MCF 10A (cell line): ENCODE measurements at regions not wholly inside any gene's neighbourhood (a gene's known extent, or its start where the extent isn't known, plus 50 kb on each side); places are given as distances from the start of the nearest gene placed in this dataset.

ENCODE experiments used
- BruUV-seq: library from RNA; stranded (reverse); fragments of 400-500 nt; replicated peaks from 2 replicates; lab custom pipeline; 2021; lab: Mats Ljungman, UMichigan
- CTCF ChIA-PET: fragments of 300-600 bp; sonication (Branson Sonifier 250); formaldehyde crosslinking; extraction: SDS; loops from one replicate; lab custom pipeline; 2021; ENCODE audit warnings: antibody characterized with exemption, inconsistent platforms; lab: Yijun Ruan, JAX
- POLR2A ChIA-PET: fragments of 300-600, 350-650 bp; sonication (Branson Sonifier 250); formaldehyde crosslinking; extraction: SDS; loops from one replicate; lab custom pipeline; 2020; ENCODE audit warnings: antibody characterized with exemption, inconsistent platforms; lab: Yijun Ruan, JAX
- DNase-seq: peaks from one replicate; pipeline ENCODE4 v3.0.0-alpha.2; 2018; ENCODE audit not compliant: unreplicated experiment
- H3K27ac Mint-ChIP-seq: one replicate; pipeline ENCODE4 v1.8.0; 2022; ENCODE audit warnings: mild to moderate bottlenecking, low read depth, mixed read lengths; ENCODE audit not compliant: unreplicated experiment
- H3K27me3 Mint-ChIP-seq: one replicate; pipeline ENCODE4 v1.8.0; 2022; ENCODE audit warnings: mixed read lengths; ENCODE audit not compliant: insufficient read depth, unreplicated experiment
- H3K36me3 Mint-ChIP-seq: one replicate; pipeline ENCODE4 v1.8.0; 2022; ENCODE audit warnings: mild to moderate bottlenecking, moderate library complexity, mixed read lengths; ENCODE audit not compliant: insufficient read depth, unreplicated experiment
- H3K4me1 Mint-ChIP-seq: one replicate; pipeline ENCODE4 v1.8.0; 2022; ENCODE audit warnings: mixed read lengths; ENCODE audit not compliant: insufficient read depth, unreplicated experiment
- H3K4me3 Mint-ChIP-seq: one replicate; pipeline ENCODE4 v1.8.0; 2022; ENCODE audit warnings: mild to moderate bottlenecking, moderate library complexity, mixed read lengths; ENCODE audit not compliant: unreplicated experiment
- H3K9me3 Mint-ChIP-seq: one replicate; pipeline ENCODE4 v1.8.0; 2022; ENCODE audit warnings: mixed read lengths; ENCODE audit not compliant: unreplicated experiment
- intact Hi-C: fragments of 100-400 bp; cut with micrococcal nuclease; formaldehyde crosslinking; loops from 2 replicates; pipeline ENCODE4 v1.14.1; 2022
- TF ChIP-seq, protein P1 (sequence below): fragments of 200-600 bp; IDR thresholded peaks from one replicate; pipeline ENCODE4 v1.8.0; 2022; ENCODE audit warnings: antibody characterized with exemption, mild to moderate bottlenecking; ENCODE audit not compliant: unreplicated experiment

DNA sequence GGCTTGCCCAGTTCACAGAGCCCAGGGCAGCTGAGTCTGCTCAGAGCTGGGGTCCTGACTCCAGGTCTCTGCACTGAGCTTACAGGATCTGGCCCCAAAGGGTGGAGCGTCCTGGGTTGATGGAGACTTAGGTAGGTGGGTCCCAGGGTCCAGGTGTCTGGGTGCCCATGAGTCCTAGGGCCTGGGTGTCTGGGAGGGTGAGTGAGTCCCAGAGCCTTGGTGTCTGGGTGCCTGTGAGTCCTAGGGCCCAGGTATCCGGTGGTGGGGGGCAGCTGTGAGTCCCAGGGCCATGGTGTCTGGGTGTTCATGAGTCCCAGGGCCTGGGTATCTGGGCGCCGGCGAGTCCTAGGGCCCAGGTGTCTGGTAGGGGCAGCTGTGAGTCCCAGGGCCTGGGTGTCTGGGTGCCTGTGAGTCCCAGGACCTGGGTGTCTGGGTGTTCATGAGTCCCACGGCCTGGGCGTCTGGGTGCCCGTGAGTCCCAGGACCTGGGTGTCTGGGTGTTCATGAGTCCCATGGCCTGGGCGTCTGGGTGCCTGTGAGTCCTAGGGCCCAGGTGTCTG, 1505.6 kb downstream of the BRD1 start:
- no peak for DNase-seq
- CTCF ChIA-PET: no interaction called here
- BruUV-seq: no TSS peak
- intact Hi-C loops: no loop called here
- no peaks in the 10 kb centered on the region for H3K36me3 Mint-ChIP-seq
- H3K27ac Mint-ChIP-seq: no peak overlapping the region
- no peaks in the 10 kb centered on the region for H3K4me1 Mint-ChIP-seq
- H3K4me3 Mint-ChIP-seq: no peak overlapping the region
- H3K27me3 Mint-ChIP-seq: no peaks in the 10 kb centered on the region
- TF ChIP-seq, protein P1, sequence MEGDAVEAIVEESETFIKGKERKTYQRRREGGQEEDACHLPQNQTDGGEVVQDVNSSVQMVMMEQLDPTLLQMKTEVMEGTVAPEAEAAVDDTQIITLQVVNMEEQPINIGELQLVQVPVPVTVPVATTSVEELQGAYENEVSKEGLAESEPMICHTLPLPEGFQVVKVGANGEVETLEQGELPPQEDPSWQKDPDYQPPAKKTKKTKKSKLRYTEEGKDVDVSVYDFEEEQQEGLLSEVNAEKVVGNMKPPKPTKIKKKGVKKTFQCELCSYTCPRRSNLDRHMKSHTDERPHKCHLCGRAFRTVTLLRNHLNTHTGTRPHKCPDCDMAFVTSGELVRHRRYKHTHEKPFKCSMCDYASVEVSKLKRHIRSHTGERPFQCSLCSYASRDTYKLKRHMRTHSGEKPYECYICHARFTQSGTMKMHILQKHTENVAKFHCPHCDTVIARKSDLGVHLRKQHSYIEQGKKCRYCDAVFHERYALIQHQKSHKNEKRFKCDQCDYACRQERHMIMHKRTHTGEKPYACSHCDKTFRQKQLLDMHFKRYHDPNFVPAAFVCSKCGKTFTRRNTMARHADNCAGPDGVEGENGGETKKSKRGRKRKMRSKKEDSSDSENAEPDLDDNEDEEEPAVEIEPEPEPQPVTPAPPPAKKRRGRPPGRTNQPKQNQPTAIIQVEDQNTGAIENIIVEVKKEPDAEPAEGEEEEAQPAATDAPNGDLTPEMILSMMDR: no peak
- POLR2A ChIA-PET: interaction anchor here (0.7 kb wide), 1 partner anchor 752 kb away, joined by 3 read pairs; no protein-coding TSS in a partner anchor
- peaks cover 24% of the 10 kb centered on the region for H3K9me3 Mint-ChIP-seq

DNA sequence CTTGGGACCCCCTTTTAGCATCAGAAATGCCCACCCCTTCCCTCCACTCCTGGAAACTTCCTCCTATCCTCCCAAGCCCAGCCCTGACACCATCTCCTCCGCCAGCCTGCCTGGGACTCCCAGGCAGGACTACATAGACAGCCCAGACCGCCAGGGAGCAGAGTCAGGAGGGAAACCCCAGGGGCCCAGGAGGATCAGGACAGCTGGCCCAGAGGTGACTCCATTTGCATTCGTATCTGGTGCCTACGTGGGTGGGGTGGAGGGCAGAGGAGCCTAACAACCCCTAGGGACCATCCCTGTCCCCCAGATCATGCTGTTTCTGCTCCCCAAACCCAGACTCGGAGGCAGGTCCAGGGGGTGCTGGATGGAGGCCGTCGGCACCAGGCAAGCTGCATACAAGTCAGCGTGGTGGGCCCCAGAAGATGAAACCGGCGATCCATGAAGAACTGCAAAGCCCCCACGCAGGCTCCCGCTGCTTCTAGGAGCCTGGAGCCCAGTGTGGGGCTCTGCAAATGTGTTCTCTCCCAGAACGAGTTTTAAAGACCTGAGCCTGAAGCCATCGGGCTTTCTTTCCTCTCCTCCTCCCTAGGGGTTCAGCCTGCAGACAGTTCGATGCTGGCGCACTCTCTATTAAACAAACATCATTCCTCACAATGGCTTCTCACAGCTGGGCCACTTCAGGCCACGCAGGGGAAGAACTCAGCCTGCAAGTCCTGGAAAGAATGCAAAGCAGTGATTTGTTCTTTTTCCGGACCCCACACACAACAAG, 1506.8 kb downstream of the BRD1 start:
- Mint-ChIP-seq H3K36me3 (no peaks in the 10 kb centered on the region), H3K4me3 (no peak overlapping the region), H3K27me3 (no peaks in the 10 kb centered on the region), H3K4me1 (no peaks in the 10 kb centered on the region), H3K9me3 (peaks cover 24% of the 10 kb centered on the region), H3K27ac (no peak overlapping the region)
- BruUV-seq: no TSS peak
- TF ChIP-seq, protein P1: no peak
- intact Hi-C loops: no loop called here
- no peak for DNase-seq
- CTCF ChIA-PET: no interaction called here
- POLR2A ChIA-PET: no interaction called here

DNA sequence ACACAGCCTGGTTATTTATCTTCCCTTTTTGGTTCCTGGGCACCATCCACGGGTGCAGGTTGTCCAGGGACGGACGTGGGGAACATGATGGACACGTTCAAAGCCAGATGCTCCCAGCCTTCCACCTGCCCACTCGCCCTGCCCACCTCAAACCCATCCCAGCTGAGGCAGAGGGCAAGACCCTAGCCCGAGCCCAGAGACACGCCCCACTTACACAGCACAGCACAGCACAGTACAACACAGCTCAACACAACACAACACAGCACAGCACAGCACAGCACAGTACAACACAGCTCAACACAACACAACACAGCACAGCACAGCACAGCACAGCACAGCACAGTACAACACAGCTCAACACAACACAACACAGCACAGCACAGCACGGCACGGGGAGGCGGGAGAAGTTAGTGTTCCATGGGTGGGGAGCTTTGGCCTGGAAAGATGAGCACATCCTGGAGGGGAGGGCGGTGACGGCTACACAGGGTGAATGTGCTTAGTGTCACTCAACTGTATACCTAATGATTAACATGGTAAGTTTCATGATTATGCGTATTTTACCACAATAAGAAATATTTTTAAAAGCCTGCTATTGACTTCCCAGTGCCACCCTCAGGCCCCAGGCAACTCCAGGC, 1507.5 kb downstream of the BRD1 start:
- no peaks in the 10 kb centered on the region for H3K36me3 Mint-ChIP-seq
- H3K4me1 Mint-ChIP-seq: no peaks in the 10 kb centered on the region
- TF ChIP-seq, protein P1: no peak
- ChIA-PET POLR2A (no interaction called here), CTCF (no interaction called here)
- no TSS peak for BruUV-seq
- intact Hi-C loops: no loop called here
- H3K4me3 Mint-ChIP-seq: no peak overlapping the region
- no peak for DNase-seq
- no peak overlapping the region for H3K27ac Mint-ChIP-seq
- H3K9me3 Mint-ChIP-seq: peaks cover 18% of the 10 kb centered on the region
- H3K27me3 Mint-ChIP-seq: no peaks in the 10 kb centered on the region

DNA sequence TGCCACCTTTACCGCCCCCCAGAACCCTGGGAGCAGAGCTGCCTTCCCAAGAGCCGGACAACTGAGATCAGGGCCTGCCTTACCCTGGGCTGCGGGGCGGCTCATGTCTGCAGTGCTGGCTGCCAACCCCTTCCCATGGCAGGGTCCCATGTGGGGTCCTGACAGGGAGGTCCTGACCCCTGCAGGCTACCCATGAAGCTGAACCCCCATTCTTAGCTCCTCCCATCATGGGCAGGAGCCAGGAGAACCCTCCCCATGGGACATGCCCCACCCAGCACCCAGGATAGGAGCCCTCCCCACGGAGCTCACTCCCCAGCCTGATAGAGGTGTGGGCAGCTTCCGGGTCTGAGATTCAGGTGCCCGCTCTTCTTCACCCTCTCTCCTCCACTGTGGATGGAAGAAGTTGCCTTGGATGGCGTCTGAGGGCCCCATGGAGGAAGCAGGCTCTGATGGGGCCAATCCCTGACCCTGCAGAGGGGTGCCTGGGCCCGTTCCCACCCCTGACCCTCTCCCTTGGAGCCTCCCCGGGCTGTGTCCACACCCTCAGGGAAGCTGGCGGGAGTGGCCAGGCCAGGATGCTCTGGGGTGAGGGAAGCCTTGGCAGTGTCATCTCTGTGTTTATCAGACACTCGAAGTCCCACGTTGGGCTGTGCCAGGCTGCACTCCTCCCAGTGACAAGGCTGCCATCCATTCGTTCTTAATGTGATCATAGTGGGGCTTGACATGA, 1508.2 kb downstream of the BRD1 start:
- BruUV-seq: no TSS peak
- no peaks in the 10 kb centered on the region for H3K27me3 Mint-ChIP-seq
- ChIA-PET CTCF (no interaction called here), POLR2A (no interaction called here)
- TF ChIP-seq, protein P1: no peak
- intact Hi-C loops: no loop called here
- DNase-seq: no peak
- no peak overlapping the region for H3K4me3 Mint-ChIP-seq
- peaks cover 18% of the 10 kb centered on the region for H3K9me3 Mint-ChIP-seq
- no peaks in the 10 kb centered on the region for H3K36me3 Mint-ChIP-seq
- no peak overlapping the region for H3K27ac Mint-ChIP-seq
- no peaks in the 10 kb centered on the region for H3K4me1 Mint-ChIP-seq
